CD4-positive, alpha-beta T cell treated with Interferon alpha-2 for 1 hour (primary cell): ENCODE measurements at regions not wholly inside any gene's neighbourhood (a gene's known extent, or its start where the extent isn't known, plus 50 kb on each side); places are given as distances from the start of the nearest gene placed in this dataset.
A peak's percentile ranks its signal among the peaks of the same experiment; 100 is the strongest.
"Not testable (repeated sequence)": the region's sequence is repeated elsewhere in the genome, so short reads cannot be mapped to it uniquely, and the experiment has no call there.

Source experiments
- DNase-seq, 2 donors: peaks; one replicate each; pipeline ENCODE4 v3.0.0-alpha.2; 2020 to 2022

GRCh38 chr11:109695696-109696095, 273.7 kb downstream of the C11orf87 start:
- DNase-seq = no peak

DNA sequence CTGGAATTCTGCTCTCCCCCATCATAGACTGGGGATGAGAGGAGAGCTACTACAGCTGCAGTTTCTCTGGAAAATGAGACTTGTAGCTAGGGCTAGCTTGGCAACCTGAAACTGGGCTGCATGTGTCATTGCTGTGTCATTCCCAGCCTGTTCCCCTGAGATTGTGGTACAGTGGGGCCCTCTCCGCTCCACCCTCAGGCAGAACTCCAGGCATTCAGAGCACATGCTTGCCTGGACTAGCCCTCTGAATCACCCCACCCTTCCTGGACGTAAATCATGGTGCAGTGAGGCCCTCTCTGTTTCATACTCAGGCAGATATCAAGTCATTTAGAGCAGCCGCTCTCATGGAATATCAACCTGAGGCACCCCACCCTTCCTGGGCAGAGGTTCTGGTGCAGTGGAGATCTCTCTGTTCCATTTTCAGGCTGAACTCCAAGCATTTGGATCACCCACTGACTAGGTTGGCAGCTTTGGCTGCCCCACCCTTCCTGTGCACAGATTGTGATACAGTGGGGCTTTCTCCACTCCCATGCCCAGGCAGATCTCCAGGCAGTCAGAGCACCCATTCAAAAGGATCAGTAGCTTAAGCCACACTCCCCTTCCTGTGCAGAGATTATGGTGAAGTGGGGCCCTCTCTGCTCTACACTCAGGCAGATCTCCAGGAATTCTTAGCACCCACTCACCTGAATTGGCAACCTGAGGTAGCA, 274.4 kb downstream of the C11orf87 start:
- DNase-seq = no peak

GRCh38 chr11:109697140-109697843, 275.3 kb downstream of the C11orf87 start:
- peak in 1 of 2 donors; percentile 1 for DNase-seq

GRCh38 chr11:109698237-109698636, 276.2 kb downstream of the C11orf87 start:
- no peak for DNase-seq

DNA sequence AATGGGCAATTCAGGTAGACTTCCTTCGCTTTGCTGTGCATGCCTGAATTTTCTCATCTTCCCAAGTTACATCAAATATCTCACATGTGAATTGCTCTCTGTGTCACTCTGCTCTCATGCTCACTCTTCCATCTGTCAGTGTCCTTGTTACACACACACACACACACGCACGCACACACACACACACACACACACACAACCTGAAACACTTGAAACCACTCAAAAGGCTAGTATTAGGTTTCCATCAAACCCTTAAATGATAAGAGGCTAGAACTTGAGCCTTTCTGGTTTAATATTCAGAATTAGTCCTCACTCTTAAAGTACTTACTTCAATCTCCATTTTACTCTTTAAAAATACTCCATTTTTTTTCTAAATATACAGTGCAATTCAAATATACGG, 282.4 kb downstream of the C11orf87 start:
- no peak for DNase-seq

- DNase-seq = no peak
Measured at GRCh38 chr11:109706945-109707344, 285.0 kb downstream of the C11orf87 start.

DNA sequence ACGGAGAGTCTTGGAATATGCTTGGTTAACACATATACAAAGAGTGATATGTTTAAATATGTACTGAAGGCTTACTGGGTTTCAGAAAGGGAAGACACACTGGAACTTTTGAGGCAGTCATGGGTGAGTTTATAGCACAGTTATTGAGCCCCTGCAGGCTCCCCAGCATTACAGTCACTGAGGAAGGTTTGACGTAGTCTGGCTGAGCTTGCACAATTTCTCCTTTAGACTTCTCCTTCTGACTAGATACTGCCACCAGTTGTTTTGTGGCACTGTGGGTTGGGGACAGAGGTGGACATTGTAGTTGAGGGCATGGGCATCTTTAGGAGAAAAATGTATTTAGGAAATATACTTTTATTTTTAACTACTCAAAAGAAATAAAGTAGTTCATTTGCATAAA, 285.4 kb downstream of the C11orf87 start:
- DNase-seq = no peak

DNA sequence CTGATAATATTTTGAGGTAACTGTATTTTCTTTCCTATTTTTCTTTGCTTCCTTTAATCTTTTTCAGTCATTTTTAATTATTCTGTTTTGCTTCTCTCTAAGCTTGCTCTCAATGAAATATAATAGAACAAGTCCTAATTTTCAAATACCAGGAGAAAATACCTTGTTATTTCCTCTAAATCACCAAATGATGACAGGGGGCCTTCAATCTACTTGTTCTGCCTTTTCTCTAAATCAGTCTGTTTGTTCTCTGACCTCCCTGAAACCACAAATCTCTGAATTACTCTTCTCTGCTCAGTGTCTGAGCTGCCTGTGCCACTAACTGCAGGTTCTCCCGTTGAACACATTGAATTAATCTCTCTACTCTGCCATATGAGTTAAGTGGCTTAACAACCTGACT, 286.2 kb downstream of the C11orf87 start:
- DNase-seq = no peak

GRCh38 chr11:109714444-109714843, 292.5 kb downstream of the C11orf87 start:
- DNase-seq = not testable (repeated sequence)

DNA sequence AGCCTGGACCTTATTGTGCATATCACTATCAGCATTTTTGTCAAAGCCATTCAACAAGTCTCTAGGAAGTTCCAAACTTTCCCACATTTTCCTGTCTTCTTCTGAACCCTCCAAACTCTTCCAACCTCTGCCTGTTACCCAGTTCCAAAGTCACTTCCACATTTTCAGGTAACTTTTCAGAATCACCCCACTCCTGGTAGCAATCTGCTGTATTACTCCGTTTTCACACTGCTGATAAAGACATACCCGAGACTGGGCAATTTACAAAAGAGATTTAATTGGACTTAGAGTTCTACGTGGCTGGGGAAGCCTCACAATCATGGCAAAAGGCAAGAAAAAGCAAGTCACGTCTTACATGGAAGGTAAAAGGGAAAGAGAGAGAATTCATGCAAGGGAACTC, 293.4 kb downstream of the C11orf87 start:
- not testable (repeated sequence) for DNase-seq

- DNase-seq = no peak
Measured at GRCh38 chr11:109726061-109726460, 304.1 kb downstream of the C11orf87 start.

GRCh38 chr11:109728056-109728455, 306.1 kb downstream of the C11orf87 start:
- DNase-seq = no peak

GRCh38 chr11:109729761-109730160, 307.8 kb downstream of the C11orf87 start:
- DNase-seq = no peak

DNA sequence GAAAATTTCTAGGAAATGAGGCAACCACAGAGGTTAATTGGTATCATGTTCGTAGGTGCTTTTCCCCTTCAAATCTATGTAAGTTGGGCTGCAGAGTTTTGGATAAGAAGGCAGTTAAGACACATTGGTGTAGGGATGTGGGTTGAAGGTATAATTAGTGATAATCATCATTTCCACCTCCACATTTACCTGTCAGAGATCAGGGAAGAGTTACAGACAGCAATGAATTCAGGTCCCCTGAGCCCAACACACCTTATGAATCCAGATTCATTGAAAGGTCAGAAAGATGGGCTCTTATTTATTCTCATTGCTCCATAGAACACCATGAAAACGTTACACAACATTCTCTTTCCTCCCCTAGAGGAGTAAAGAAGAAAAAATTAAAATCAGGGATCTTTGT, 308.7 kb downstream of the C11orf87 start:
- no peak for DNase-seq

- no peak for DNase-seq
Measured at GRCh38 chr11:109731451-109731850, 309.5 kb downstream of the C11orf87 start.

GRCh38 chr11:109733245-109733644, 311.3 kb downstream of the C11orf87 start:
- no peak for DNase-seq

- DNase-seq = no peak
Measured at GRCh38 chr11:109734566-109734965, 312.6 kb downstream of the C11orf87 start.

- no peak for DNase-seq
Measured at GRCh38 chr11:109735128-109735527, 313.1 kb downstream of the C11orf87 start.

GRCh38 chr11:109739379-109739778, 317.4 kb downstream of the C11orf87 start:
- DNase-seq = no peak

DNA sequence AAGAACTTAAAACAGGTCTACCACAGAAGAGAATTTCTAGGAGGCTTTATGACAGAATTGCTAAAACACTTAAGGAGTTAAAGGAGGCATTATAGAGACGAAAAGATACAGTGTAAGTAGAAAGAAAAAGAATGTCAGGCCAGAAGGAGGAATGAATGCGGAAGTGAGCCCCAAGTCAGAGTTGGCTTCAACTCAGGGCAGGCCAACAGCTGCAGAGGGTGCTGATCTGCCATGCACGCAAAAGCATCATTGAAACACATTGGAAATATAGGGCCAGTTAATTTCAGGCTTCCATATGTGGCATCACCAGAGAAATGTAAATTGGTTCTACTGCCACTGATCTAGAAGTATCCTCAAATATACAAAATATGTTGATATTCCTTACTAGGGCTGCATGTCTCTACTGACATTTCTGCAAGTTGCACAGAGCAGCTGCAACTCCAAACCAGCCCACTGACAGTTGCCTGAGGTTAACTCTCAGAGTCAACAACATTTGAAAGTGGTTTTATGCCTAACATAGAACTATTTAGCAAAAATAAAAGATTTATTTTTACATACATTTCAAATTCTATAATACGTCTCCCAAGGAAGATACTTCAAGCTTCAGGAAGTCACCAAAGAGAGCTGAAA, 324.1 kb downstream of the C11orf87 start:
- DNase-seq = no peak

DNA sequence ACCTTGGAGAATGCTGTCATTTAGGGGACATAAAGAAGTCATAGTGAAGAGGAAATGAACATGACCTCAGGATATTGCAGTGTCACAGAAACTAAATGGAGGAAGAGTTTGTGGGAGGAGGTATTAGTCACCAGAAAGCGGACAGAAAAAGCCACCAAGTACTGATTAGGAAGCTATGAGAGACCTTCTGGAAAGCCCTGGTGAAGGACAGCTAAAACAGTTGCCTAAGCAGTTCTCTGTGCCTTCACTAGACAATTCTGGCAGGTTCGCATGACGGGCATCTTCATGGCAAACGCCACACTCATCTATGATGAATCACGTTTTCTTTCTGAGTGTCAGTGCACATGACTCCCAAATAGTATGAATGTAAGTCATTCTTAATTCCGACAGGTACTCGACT, 325.8 kb downstream of the C11orf87 start:
- DNase-seq = peak in 1 of 2 donors; percentile 5

DNA sequence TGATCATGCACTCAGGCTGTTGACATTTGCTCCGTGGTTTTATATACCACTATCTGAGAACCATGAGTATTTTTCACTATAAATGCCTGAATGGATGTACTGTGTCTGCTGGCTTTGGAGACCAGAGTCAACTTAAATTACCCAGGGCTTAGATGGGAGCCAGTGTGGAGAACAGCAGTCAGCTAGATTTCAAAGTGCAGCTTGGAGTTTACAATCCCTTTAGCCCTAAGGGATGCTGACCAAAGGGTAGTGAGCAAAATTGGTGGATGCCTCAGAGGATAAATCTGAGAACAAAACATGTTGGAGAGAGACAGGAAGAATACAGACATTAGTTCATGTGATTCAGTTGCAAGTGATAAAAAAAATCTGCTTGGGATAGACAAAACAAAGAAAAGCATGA, 327.5 kb downstream of the C11orf87 start:
- DNase-seq = no peak

DNA sequence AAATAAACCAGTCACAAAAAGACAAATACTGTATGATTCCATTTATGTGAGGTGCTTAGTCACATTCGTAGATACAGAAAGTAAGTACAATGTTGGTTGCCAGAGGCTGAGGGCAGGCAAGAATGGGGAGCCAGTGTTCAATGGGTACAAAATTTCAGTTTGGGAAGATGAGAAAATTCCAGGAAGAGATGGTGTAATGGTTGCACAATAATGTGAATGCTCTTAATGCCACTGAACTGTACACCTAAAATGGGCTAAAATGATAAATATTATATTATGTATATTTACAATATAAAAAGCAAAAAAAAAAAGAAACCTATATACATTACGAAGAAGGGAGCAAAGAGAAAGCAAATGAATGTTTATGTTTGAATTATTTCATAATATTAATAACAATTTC, 329.0 kb downstream of the C11orf87 start:
- DNase-seq = no peak

DNA sequence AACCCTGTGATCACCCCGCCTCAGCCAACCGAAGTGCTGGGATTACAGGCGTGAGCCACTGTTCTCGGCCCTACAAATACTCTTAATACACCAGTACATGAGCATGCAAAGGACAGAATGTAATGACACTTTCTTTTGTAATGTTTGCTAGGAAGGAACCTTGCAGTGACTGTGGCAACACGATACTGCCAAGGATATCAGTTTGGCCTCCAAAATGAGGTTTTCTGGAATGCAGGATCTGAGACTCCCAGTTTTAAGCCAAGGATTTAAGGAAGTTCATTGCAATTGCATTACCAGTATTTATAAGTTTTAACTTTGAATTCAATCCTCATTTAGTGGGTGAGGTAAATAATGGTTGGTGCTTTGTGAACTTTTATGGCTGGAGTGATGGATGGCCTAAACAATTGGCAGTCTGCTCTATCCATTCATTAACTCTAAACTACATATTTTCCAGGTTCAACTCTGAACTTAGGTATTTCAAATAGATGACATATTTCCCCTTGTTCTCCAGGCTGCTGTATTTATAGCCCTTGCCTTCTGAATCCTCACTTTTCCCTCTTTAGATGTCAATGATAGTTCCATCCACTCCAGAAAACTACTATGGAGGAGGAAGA, 330.3 kb downstream of the C11orf87 start:
- no peak for DNase-seq
